AG04449 (cell line): ENCODE measurements at regions not wholly inside any gene's neighbourhood (a gene's known extent, or its start where the extent isn't known, plus 50 kb on each side); places are given as distances from the start of the nearest gene placed in this dataset.

Experiments
- CTCF ChIA-PET: fragments of 350-600 bp; formaldehyde crosslinking; extraction: SDS; loops from one replicate; lab custom pipeline; 2021; ENCODE audit warnings: antibody characterized with exemption; lab: Yijun Ruan, JAX
- POLR2A ChIA-PET: fragments of 400-600, 350-600 bp; formaldehyde crosslinking; extraction: SDS; loops from one replicate; lab custom pipeline; 2020; ENCODE audit warnings: antibody characterized with exemption, inconsistent platforms; lab: Yijun Ruan, JAX
- DNase-seq: peaks from one replicate; pipeline ENCODE4 v3.0.0-alpha.2; 2010; ENCODE audit warnings: low read depth, low spot score
- H3K4me3 ChIP-seq: 2 replicates; pipeline ENCODE4 v1.5.1; 2011; ENCODE audit warnings: low read depth, mild to moderate bottlenecking, control low read depth, low read length
- CTCF ChIP-seq: IDR thresholded peaks from one replicate; pipeline ENCODE4 v1.5.1; 2011; ENCODE audit warnings: mild to moderate bottlenecking, moderate library complexity, low read length, control low read depth, inconsistent platforms; ENCODE audit not compliant: insufficient read depth; ENCODE audit errors: missing control alignments

- POLR2A ChIA-PET, result no interaction called here
- CTCF ChIA-PET, result no interaction called here
- no peak for DNase-seq
These were observed 473.7 kb upstream of the SYT1 start for GRCh38 chr12:78390920-78391319.

GRCh38 chr12:78392918-78393317, 471.7 kb upstream of the SYT1 start:
- POLR2A ChIA-PET, result no interaction called here
- no peak for TF ChIP-seq CTCF
- CTCF ChIA-PET, result interaction anchor here (0.6 to 0.9 kb wide), 2 partner anchors 782 to 945 kb away, joined by 3 to 4 read pairs; no protein-coding TSS in a partner anchor
- DNase-seq, result no peak
- no peak overlapping the region for H3K4me3 ChIP-seq

More at GRCh38 chr12:78390920-78391319, 473.7 kb upstream of the SYT1 start:
- H3K4me3 ChIP-seq, result no peak overlapping the region
- no peak for TF ChIP-seq CTCF

GRCh38 chr12:78395961-78396360, 468.6 kb upstream of the SYT1 start:
- no peak for DNase-seq
- TF ChIP-seq CTCF, result no peak
- ChIA-PET POLR2A (no interaction called here), CTCF (interaction anchor here (1.5 kb wide), 1 partner anchor 15 kb away, joined by 3 read pairs; no protein-coding TSS in a partner anchor)
- H3K4me3 ChIP-seq, result no peak overlapping the region

- TF ChIP-seq CTCF, result no peak
- ChIA-PET POLR2A (no interaction called here), CTCF (interaction anchor here (1.5 kb wide), 1 partner anchor 14 kb away, joined by 3 read pairs; no protein-coding TSS in a partner anchor)
- DNase-seq, result no peak
- no peak overlapping the region for H3K4me3 ChIP-seq
These were observed 468.0 kb upstream of the SYT1 start for GRCh38 chr12:78396538-78396937.

GRCh38 chr12:78398750-78399149, 465.8 kb upstream of the SYT1 start:
- H3K4me3 ChIP-seq, result no peak overlapping the region
- no peak for TF ChIP-seq CTCF
- ChIA-PET POLR2A (no interaction called here), CTCF (no interaction called here)
- DNase-seq, result no peak

- no peak for DNase-seq
- no peak for TF ChIP-seq CTCF
- CTCF ChIA-PET, result no interaction called here
- H3K4me3 ChIP-seq, result no peak overlapping the region
- POLR2A ChIA-PET, result no interaction called here
These were observed 462.0 kb upstream of the SYT1 start for GRCh38 chr12:78402366-78403134.
